Common myeloid progenitor, CD34-positive (primary cell): ENCODE measurements at regions not wholly inside any gene's neighbourhood (a gene's known extent, or its start where the extent isn't known, plus 50 kb on each side); places are given as distances from the start of the nearest gene placed in this dataset.

Experiments used
- CTCF ChIA-PET: fragments of 350-600 bp; sonication (Branson Sonifier 250); formaldehyde crosslinking; loops from one replicate; lab custom pipeline; 2021; ENCODE audit warnings: antibody characterized with exemption; lab: Charles Lee
- POLR2A ChIA-PET: fragments of 350-600 bp; sonication (Branson Sonifier 250); formaldehyde crosslinking; loops from one replicate; lab custom pipeline; 2021; ENCODE audit warnings: antibody characterized with exemption; lab: Charles Lee
- DNase-seq, 3 donors: peaks; one replicate each; pipeline versions ENCODE4 v3.0.0 to v3.0.0-alpha.2; 2013
- H3K27ac ChIP-seq, 2 experiments: 1 replicate in 1 of 2; 2 replicates in 1 of 2; pipeline ENCODE4 v1.7.0; 2013; ENCODE audit warnings: inconsistent platforms in 2 of 2, low read length in 2 of 2, mild to moderate bottlenecking in 2 of 2, low read depth in 1 of 2, moderate library complexity in 1 of 2; ENCODE audit not compliant: severe bottlenecking in 2 of 2, insufficient read depth in 1 of 2, poor library complexity in 1 of 2
- H3K27me3 ChIP-seq, 5 experiments: replicated peaks in 2 of 5; 1 replicate in 3 of 5; 2 replicates in 2 of 5; pipeline versions ENCODE4 v1.6.1 to v1.7.0; 2013; ENCODE audit warnings: low read length in 4 of 5, mild to moderate bottlenecking in 2 of 5, moderate library complexity in 2 of 5, inconsistent platforms in 1 of 5; ENCODE audit not compliant: insufficient read depth in 5 of 5, control insufficient read depth in 4 of 5
- H3K36me3 ChIP-seq, 4 experiments: 1 replicate in 2 of 4; 2 replicates in 2 of 4; pipeline versions ENCODE4 v1.6.1 to v1.7.0; 2013; ENCODE audit warnings: low read length in 3 of 4, control low read depth in 1 of 4, mild to moderate bottlenecking in 1 of 4; ENCODE audit not compliant: control insufficient read depth in 4 of 4, insufficient read depth in 4 of 4
- H3K4me1 ChIP-seq, 4 experiments: 1 replicate in 3 of 4; 2 replicates in 1 of 4; pipeline versions ENCODE4 v1.6.1 to v1.7.1; 2013; ENCODE audit warnings: low read length in 3 of 4, mild to moderate bottlenecking in 3 of 4, control low read depth in 1 of 4, inconsistent platforms in 1 of 4, moderate library complexity in 1 of 4; ENCODE audit not compliant: control insufficient read depth in 4 of 4, insufficient read depth in 4 of 4; ENCODE audit errors: control extremely low read depth in 1 of 4
- H3K4me3 ChIP-seq, 7 experiments: 1 replicate in 4 of 7; 2 replicates in 3 of 7; pipeline versions ENCODE4 v1.5.1 to v1.7.0; 2013; ENCODE audit warnings: mild to moderate bottlenecking in 7 of 7, low read length in 6 of 7, moderate library complexity in 6 of 7, inconsistent platforms in 2 of 7, low read depth in 2 of 7, control low read depth in 1 of 7; ENCODE audit not compliant: insufficient read depth in 4 of 7, control insufficient read depth in 1 of 7; ENCODE audit errors: extremely low read depth in 1 of 7
- H3K9me3 ChIP-seq, 5 experiments: 1 replicate in 4 of 5; 2 replicates in 1 of 5; pipeline versions ENCODE4 v1.6.1 to v1.7.1; 2013; ENCODE audit warnings: low read length in 4 of 5, mild to moderate bottlenecking in 2 of 5, inconsistent platforms in 1 of 5, low read depth in 1 of 5, moderate library complexity in 1 of 5; ENCODE audit not compliant: control insufficient read depth in 4 of 5, insufficient read depth in 2 of 5; ENCODE audit errors: control extremely low read depth in 1 of 5
- WGBS: methylation state at CpG from one replicate; pipeline ENCODE4 v1.1.5; 2013; ENCODE audit not compliant: insufficient coverage; 5-methylcytosine and 5-hydroxymethylcytosine counted together

GRCh38 chr20:7505835-7506221, 434.4 kb downstream of the HAO1 start:
- no peaks in the 10 kb centered on the region for H3K9me3 ChIP-seq
- no peaks in the 10 kb centered on the region for H3K27me3 ChIP-seq
- 97% methylated on average over 2 of the region's 4 CpGs for WGBS
- H3K36me3 ChIP-seq, result no peaks in the 10 kb centered on the region
- ChIA-PET CTCF (no interaction called here), POLR2A (no interaction called here)
- no peak overlapping the region for H3K4me3 ChIP-seq
- DNase-seq, result no peak
- no peak overlapping the region for H3K27ac ChIP-seq
- H3K4me1 ChIP-seq, result no peaks in the 10 kb centered on the region

- POLR2A ChIA-PET, result no interaction called here
- Histone ChIP-seq H3K27ac (no peak overlapping the region), H3K4me1 (no peaks in the 10 kb centered on the region), H3K4me3 (no peak overlapping the region), H3K27me3 (peaks cover 0 to 3% (median 0%) of the 10 kb centered on the region in 5 experiments), H3K36me3 (no peaks in the 10 kb centered on the region), H3K9me3 (no peaks in the 10 kb centered on the region)
- no peak for DNase-seq
- CTCF ChIA-PET, result no interaction called here
- 100% methylated on average over 2 of the region's 6 CpGs for WGBS
Measured at GRCh38 chr20:7516621-7517111, 423.6 kb downstream of the HAO1 start.

- Histone ChIP-seq H3K27ac (no peak overlapping the region), H3K9me3 (no peaks in the 10 kb centered on the region), H3K4me1 (no peaks in the 10 kb centered on the region), H3K27me3 (peaks cover 0 to under 1% (median 0%) of the 10 kb centered on the region in 5 experiments), H3K4me3 (no peak overlapping the region), H3K36me3 (no peaks in the 10 kb centered on the region)
- ChIA-PET CTCF (no interaction called here), POLR2A (no interaction called here)
- WGBS, result 0% methylated on average over 1 of the region's 4 CpGs
- DNase-seq, result no peak
Measured at GRCh38 chr20:7520361-7520760, 419.9 kb downstream of the HAO1 start.

- H3K27ac ChIP-seq, result no peak overlapping the region
- H3K27me3 ChIP-seq, result no peaks in the 10 kb centered on the region
- H3K36me3 ChIP-seq, result no peaks in the 10 kb centered on the region
- CTCF ChIA-PET, result no interaction called here
- H3K4me1 ChIP-seq, result no peaks in the 10 kb centered on the region
- no peak for DNase-seq
- H3K9me3 ChIP-seq, result no peaks in the 10 kb centered on the region
- POLR2A ChIA-PET, result no interaction called here
- H3K4me3 ChIP-seq, result no peak overlapping the region
Measured at GRCh38 chr20:7523288-7523687, 417.0 kb downstream of the HAO1 start.

- H3K4me3 ChIP-seq, result no peak overlapping the region
- no peak for DNase-seq
- H3K4me1 ChIP-seq, result no peaks in the 10 kb centered on the region
- H3K36me3 ChIP-seq, result no peaks in the 10 kb centered on the region
- H3K9me3 ChIP-seq, result no peaks in the 10 kb centered on the region
- POLR2A ChIA-PET, result no interaction called here
- peaks cover 0 to 2% (median 0%) of the 10 kb centered on the region in 5 experiments for H3K27me3 ChIP-seq
- CTCF ChIA-PET, result no interaction called here
- H3K27ac ChIP-seq, result no peak overlapping the region
Measured at GRCh38 chr20:7540018-7540417, 400.2 kb downstream of the HAO1 start.

- Histone ChIP-seq H3K27me3 (peaks cover 0 to 2% (median 0%) of the 10 kb centered on the region in 5 experiments), H3K36me3 (no peaks in the 10 kb centered on the region), H3K4me1 (no peaks in the 10 kb centered on the region), H3K9me3 (no peaks in the 10 kb centered on the region), H3K4me3 (no peak overlapping the region), H3K27ac (no peak overlapping the region)
- POLR2A ChIA-PET, result no interaction called here
- WGBS, result 100% methylated on average over 1 of the region's 2 CpGs
- DNase-seq, result no peak
- CTCF ChIA-PET, result no interaction called here
Measured at GRCh38 chr20:7540923-7541322, 399.3 kb downstream of the HAO1 start.

- whole genome bisulfite sequencing, result 89% methylated on average over 1 of the region's 3 CpGs
- no peaks in the 10 kb centered on the region for H3K9me3 ChIP-seq
Measured at GRCh38 chr20:7571101-7571500, 369.2 kb downstream of the HAO1 start.

More at GRCh38 chr20:7571101-7571500, 369.2 kb downstream of the HAO1 start:
- CTCF ChIA-PET, result interaction anchor here (1.3 kb wide), 1 partner anchor 18 kb away, joined by 3 read pairs; no protein-coding TSS in a partner anchor
- H3K4me1 ChIP-seq, result no peaks in the 10 kb centered on the region
- no peak for DNase-seq
- H3K4me3 ChIP-seq, result no peak overlapping the region
- H3K27ac ChIP-seq, result no peak overlapping the region
- no peaks in the 10 kb centered on the region for H3K36me3 ChIP-seq
- H3K27me3 ChIP-seq, result no peaks in the 10 kb centered on the region
- POLR2A ChIA-PET, result no interaction called here
